ENCODE measurements at regions not wholly inside any gene's neighbourhood (a gene's known extent, or its start where the extent isn't known, plus 50 kb on each side); places are given as distances from the start of the nearest gene placed in this dataset.

- TF ChIP-seq POLR2A (IDR thresholded peaks at IDR 0.05) (no peak), CTCF (IDR thresholded peaks at IDR 0.05) (no peak)
- no peaks in the 10 kb centered on the region for H3K36me3 ChIP-seq
- H3K27ac ChIP-seq = no peak overlapping the region
Observed at GRCh38 chr5:96262105-96262504, 170.9 kb downstream of the PCSK1 start.

GRCh38 chr5:96260009-96260408 is 173.0 kb downstream of the PCSK1 start:
- TF ChIP-seq CTCF (IDR thresholded peaks at IDR 0.05) (no peak), POLR2A (IDR thresholded peaks at IDR 0.05) (no peak)
- H3K36me3 ChIP-seq = no peaks in the 10 kb centered on the region
- H3K27ac ChIP-seq = no peak overlapping the region
- H3K4me3 ChIP-seq = no peak overlapping the region
- DNase-seq = no peak
- H3K9me3 ChIP-seq = no peaks in the 10 kb centered on the region
- no peaks in the 10 kb centered on the region for H3K4me1 ChIP-seq
- no peaks in the 10 kb centered on the region for H3K27me3 ChIP-seq

More at GRCh38 chr5:96262105-96262504, 170.9 kb downstream of the PCSK1 start:
- Histone ChIP-seq H3K4me3 (no peak overlapping the region), H3K4me1 (no peaks in the 10 kb centered on the region), H3K27me3 (no peaks in the 10 kb centered on the region), H3K9me3 (no peaks in the 10 kb centered on the region)
- DNase-seq = no peak

GRCh38 chr5:96259151-96259772 is 173.8 kb downstream of the PCSK1 start:
- no peaks in the 10 kb centered on the region for H3K9me3 ChIP-seq
- H3K4me1 ChIP-seq = no peaks in the 10 kb centered on the region
- no peak overlapping the region for H3K4me3 ChIP-seq
- H3K27ac ChIP-seq = no peak overlapping the region
- DNase-seq = no peak
- H3K27me3 ChIP-seq = no peaks in the 10 kb centered on the region
- no peaks in the 10 kb centered on the region for H3K36me3 ChIP-seq
- TF ChIP-seq POLR2A (IDR thresholded peaks at IDR 0.05) (no peak), CTCF (IDR thresholded peaks at IDR 0.05) (no peak)

- no peaks in the 10 kb centered on the region for H3K36me3 ChIP-seq
- H3K4me1 ChIP-seq = no peaks in the 10 kb centered on the region
- H3K4me3 ChIP-seq = no peak overlapping the region
- H3K9me3 ChIP-seq = no peaks in the 10 kb centered on the region
- no peak for DNase-seq
- TF ChIP-seq POLR2A (IDR thresholded peaks at IDR 0.05) (no peak), CTCF (IDR thresholded peaks at IDR 0.05) (no peak)
- no peak overlapping the region for H3K27ac ChIP-seq
- H3K27me3 ChIP-seq = no peaks in the 10 kb centered on the region
Observed at GRCh38 chr5:96258692-96259091, 174.4 kb downstream of the PCSK1 start.

- no peaks in the 10 kb centered on the region for H3K9me3 ChIP-seq
- H3K27me3 ChIP-seq = no peaks in the 10 kb centered on the region
- no peaks in the 10 kb centered on the region for H3K36me3 ChIP-seq
- TF ChIP-seq POLR2A (IDR thresholded peaks at IDR 0.05) = no peak
- TF ChIP-seq CTCF (IDR thresholded peaks at IDR 0.05) = no peak
- H3K27ac ChIP-seq = no peak overlapping the region
- no peak overlapping the region for H3K4me3 ChIP-seq
- H3K4me1 ChIP-seq = no peaks in the 10 kb centered on the region
- no peak for DNase-seq
Observed at GRCh38 chr5:96257904-96258303, 175.1 kb downstream of the PCSK1 start.
